ENCODE measurements at regions not wholly inside any gene's neighbourhood (a gene's known extent, or its start where the extent isn't known, plus 50 kb on each side); places are given as distances from the start of the nearest gene placed in this dataset.

DNA sequence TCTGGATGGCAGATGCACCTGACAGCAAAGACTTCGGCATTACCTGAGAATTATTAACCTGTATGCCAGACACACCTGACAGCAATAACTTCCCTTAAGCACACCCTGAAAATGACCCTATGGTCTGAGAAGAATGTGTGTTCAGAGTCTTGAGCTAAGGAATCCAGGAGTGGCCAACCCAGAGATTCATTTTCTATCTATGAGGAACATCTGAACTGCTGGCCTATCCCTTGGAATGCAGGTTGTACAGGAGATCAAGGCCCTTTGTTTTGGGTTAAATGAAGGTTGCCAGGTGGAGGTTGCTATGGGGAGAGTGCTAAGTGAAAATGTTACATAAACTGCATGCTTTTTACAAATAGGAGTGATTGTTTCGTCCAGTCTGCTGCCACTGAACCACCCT lies 200.9 kb upstream of the MEIS1 start:
- H3K79me2 ChIP-seq (ENCODE audit: insufficient read depth, low read length), result no peaks in the 10 kb centered on the region
- no peak overlapping the region for H3K4me3 Mint-ChIP-seq
- peaks cover 2 to 7% (median 5%) of the 10 kb centered on the region in 7 donors for H3K9me3 Mint-ChIP-seq
- H3K36me3 Mint-ChIP-seq, result no peaks in the 10 kb centered on the region
- TF ChIP-seq, protein P1, sequence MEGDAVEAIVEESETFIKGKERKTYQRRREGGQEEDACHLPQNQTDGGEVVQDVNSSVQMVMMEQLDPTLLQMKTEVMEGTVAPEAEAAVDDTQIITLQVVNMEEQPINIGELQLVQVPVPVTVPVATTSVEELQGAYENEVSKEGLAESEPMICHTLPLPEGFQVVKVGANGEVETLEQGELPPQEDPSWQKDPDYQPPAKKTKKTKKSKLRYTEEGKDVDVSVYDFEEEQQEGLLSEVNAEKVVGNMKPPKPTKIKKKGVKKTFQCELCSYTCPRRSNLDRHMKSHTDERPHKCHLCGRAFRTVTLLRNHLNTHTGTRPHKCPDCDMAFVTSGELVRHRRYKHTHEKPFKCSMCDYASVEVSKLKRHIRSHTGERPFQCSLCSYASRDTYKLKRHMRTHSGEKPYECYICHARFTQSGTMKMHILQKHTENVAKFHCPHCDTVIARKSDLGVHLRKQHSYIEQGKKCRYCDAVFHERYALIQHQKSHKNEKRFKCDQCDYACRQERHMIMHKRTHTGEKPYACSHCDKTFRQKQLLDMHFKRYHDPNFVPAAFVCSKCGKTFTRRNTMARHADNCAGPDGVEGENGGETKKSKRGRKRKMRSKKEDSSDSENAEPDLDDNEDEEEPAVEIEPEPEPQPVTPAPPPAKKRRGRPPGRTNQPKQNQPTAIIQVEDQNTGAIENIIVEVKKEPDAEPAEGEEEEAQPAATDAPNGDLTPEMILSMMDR (IDR thresholded peaks at IDR 0.05), result no peak
- no peaks in the 10 kb centered on the region for H3K36me3 ChIP-seq (replicated peaks in 1 of 2; ENCODE audit: control insufficient read depth in 1 of 2, insufficient read depth in 2 of 2, low read length in 2 of 2)
- peak overlapping the region in 1 of 7 donors; percentile 23 for H3K27ac Mint-ChIP-seq
- peaks cover 0 to 3% of the 10 kb centered on the region in 2 donors for H3K9me3 ChIP-seq (replicated peaks in 1 of 2; ENCODE audit: control insufficient read depth in 1 of 2, insufficient read depth in 1 of 2, low read length in 2 of 2)
- H3K9ac ChIP-seq (ENCODE audit: insufficient read depth, low read length, poor library complexity, severe bottlenecking), result no peak overlapping the region
- intact Hi-C loops (cut with micrococcal nuclease), result no loop called here
- H3K4me2 ChIP-seq (replicated peaks; ENCODE audit: extremely low read depth, low read length, poor library complexity, severe bottlenecking), result no peak overlapping the region
- no peaks in the 10 kb centered on the region for H3K4me1 Mint-ChIP-seq
- no peaks in the 10 kb centered on the region for H3K27me3 ChIP-seq (ENCODE audit: control insufficient read depth in 2 of 2, insufficient read depth in 2 of 2, low read length in 2 of 2)
- no peak overlapping the region for H2AFZ ChIP-seq (ENCODE audit: insufficient read depth, low read depth, low read length, poor library complexity, severe bottlenecking)
- H3K4me1 ChIP-seq (ENCODE audit: control insufficient read depth in 1 of 2, insufficient read depth in 2 of 2, low read length in 2 of 2), result no peaks in the 10 kb centered on the region
- H4K20me1 ChIP-seq (ENCODE audit: insufficient read depth, low read length), result no peaks in the 10 kb centered on the region
- WGBS (ENCODE audit: insufficient coverage), result 89% methylated on average over 1 of the region's 2 CpGs
- peaks cover 4 to 7% (median 7%) of the 10 kb centered on the region in 3 donors for H3K27me3 Mint-ChIP-seq (ENCODE audit: low read depth in 3 of 3)
- DNase-seq, result no peak
- no peak overlapping the region for H3K4me3 ChIP-seq (replicated peaks in 1 of 3; ENCODE audit: low read depth in 2 of 3, low read length in 3 of 3)
- no peak overlapping the region for H3K27ac ChIP-seq (ENCODE audit: low read depth in 1 of 2, low read length in 2 of 2)

DNA sequence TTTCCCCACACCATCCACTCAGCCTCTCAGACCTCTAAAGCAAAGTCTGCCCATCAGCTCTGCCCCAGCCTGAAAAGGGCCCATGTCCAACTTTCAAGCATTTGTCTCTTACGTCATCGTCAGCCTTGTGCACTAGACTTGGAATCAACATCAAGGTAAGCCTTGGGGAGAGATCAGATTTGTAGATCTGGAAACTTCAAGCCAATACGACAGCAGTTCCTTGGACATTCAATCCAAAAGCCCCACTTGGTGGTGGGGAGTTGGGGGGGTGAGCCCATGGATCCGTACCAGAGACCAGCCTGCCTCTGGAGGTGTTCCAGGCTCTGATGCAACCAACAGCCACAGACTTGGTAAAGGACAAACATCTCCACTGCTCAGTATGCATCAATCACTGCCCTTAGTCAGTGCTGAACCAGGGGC lies 206.8 kb upstream of the MEIS1 start:
- Histone ChIP-seq H4K20me1 (ENCODE audit: insufficient read depth, low read length) (no peaks in the 10 kb centered on the region), H3K4me1 (ENCODE audit: control insufficient read depth in 1 of 2, insufficient read depth in 2 of 2, low read length in 2 of 2) (no peaks in the 10 kb centered on the region), H3K27ac (ENCODE audit: low read depth in 1 of 2, low read length in 2 of 2) (no peak overlapping the region), H3K9me3 (replicated peaks in 1 of 2; ENCODE audit: control insufficient read depth in 1 of 2, insufficient read depth in 1 of 2, low read length in 2 of 2) (no peaks in the 10 kb centered on the region), H3K79me2 (ENCODE audit: insufficient read depth, low read length) (no peaks in the 10 kb centered on the region), H3K9ac (ENCODE audit: insufficient read depth, low read length, poor library complexity, severe bottlenecking) (no peak overlapping the region), H3K4me2 (replicated peaks; ENCODE audit: extremely low read depth, low read length, poor library complexity, severe bottlenecking) (no peak overlapping the region), H2AFZ (ENCODE audit: insufficient read depth, low read depth, low read length, poor library complexity, severe bottlenecking) (no peak overlapping the region), H3K27me3 (ENCODE audit: control insufficient read depth in 2 of 2, insufficient read depth in 2 of 2, low read length in 2 of 2) (no peaks in the 10 kb centered on the region), H3K36me3 (replicated peaks in 1 of 2; ENCODE audit: control insufficient read depth in 1 of 2, insufficient read depth in 2 of 2, low read length in 2 of 2) (no peaks in the 10 kb centered on the region), H3K4me3 (replicated peaks in 1 of 3; ENCODE audit: low read depth in 2 of 3, low read length in 3 of 3) (no peak overlapping the region)
- no CpG with 5 or more reads among the region's 4 CpGs for WGBS (ENCODE audit: insufficient coverage)
- Mint-ChIP-seq H3K4me3 (no peak overlapping the region), H3K36me3 (no peaks in the 10 kb centered on the region), H3K27ac (no peak overlapping the region), H3K9me3 (peaks cover 0 to 3% (median 0%) of the 10 kb centered on the region in 7 donors), H3K27me3 (ENCODE audit: low read depth in 3 of 3) (peaks cover 4 to 9% (median 5%) of the 10 kb centered on the region in 3 donors), H3K4me1 (no peaks in the 10 kb centered on the region)
- TF ChIP-seq, protein P1 (IDR thresholded peaks at IDR 0.05), result no peak
- no peak for DNase-seq
- intact Hi-C loops (cut with micrococcal nuclease), result no loop called here

Data from CD14-positive monocyte (primary cell).